DOHH2 (cell line): ENCODE measurements at regions not wholly inside any gene's neighbourhood (a gene's known extent, or its start where the extent isn't known, plus 50 kb on each side); places are given as distances from the start of the nearest gene placed in this dataset.

Experiments
- EZH2phosphoT487 ChIP-seq: fragments of 200-600 bp; sonication (generic); IDR thresholded peaks from 2 replicates; pipeline ENCODE4 v1.6.1; 2017; ENCODE audit warnings: borderline replicate concordance, mild to moderate bottlenecking, antibody characterized with exemption, low read length, moderate library complexity, mixed read lengths
- TF ChIP-seq, protein P1 (sequence below): fragments of 200-600 bp; sonication (generic); IDR thresholded peaks from one replicate; pipeline ENCODE4 v1.5.1; 2014; ENCODE audit warnings: antibody characterized with exemption, mild to moderate bottlenecking, low read depth, low read length; ENCODE audit not compliant: poor library complexity, severe bottlenecking

DNA sequence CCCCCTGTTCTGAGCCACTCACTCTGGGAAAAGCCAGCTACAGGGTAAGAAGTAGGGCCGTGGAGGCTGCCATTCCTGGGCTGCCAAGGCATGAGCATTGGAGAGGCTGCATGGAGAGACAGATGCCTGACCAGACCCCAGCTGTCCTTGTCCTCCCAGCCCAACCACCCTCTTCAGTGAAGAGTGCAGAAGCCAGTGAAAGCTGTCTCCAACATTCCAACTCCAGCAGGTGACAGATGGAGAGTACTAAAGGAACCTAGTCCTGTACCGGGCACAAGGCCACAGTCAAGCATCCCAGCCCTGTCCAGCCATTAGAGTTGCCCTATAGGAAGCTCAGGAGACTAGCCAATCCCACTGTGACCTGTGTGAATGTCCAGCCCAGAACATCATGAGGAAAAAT is 165.1 kb downstream of the DIRAS2 start:
- TF ChIP-seq, protein P1, sequence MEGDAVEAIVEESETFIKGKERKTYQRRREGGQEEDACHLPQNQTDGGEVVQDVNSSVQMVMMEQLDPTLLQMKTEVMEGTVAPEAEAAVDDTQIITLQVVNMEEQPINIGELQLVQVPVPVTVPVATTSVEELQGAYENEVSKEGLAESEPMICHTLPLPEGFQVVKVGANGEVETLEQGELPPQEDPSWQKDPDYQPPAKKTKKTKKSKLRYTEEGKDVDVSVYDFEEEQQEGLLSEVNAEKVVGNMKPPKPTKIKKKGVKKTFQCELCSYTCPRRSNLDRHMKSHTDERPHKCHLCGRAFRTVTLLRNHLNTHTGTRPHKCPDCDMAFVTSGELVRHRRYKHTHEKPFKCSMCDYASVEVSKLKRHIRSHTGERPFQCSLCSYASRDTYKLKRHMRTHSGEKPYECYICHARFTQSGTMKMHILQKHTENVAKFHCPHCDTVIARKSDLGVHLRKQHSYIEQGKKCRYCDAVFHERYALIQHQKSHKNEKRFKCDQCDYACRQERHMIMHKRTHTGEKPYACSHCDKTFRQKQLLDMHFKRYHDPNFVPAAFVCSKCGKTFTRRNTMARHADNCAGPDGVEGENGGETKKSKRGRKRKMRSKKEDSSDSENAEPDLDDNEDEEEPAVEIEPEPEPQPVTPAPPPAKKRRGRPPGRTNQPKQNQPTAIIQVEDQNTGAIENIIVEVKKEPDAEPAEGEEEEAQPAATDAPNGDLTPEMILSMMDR: no peak
- no peak for TF ChIP-seq EZH2phosphoT487
